ENCODE measurements at regions not wholly inside any gene's neighbourhood (a gene's known extent, or its start where the extent isn't known, plus 50 kb on each side); places are given as distances from the start of the nearest gene placed in this dataset.
"Not testable (repeated sequence)": the region's sequence is repeated elsewhere in the genome, so short reads cannot be mapped to it uniquely, and the experiment has no call there.

DNA sequence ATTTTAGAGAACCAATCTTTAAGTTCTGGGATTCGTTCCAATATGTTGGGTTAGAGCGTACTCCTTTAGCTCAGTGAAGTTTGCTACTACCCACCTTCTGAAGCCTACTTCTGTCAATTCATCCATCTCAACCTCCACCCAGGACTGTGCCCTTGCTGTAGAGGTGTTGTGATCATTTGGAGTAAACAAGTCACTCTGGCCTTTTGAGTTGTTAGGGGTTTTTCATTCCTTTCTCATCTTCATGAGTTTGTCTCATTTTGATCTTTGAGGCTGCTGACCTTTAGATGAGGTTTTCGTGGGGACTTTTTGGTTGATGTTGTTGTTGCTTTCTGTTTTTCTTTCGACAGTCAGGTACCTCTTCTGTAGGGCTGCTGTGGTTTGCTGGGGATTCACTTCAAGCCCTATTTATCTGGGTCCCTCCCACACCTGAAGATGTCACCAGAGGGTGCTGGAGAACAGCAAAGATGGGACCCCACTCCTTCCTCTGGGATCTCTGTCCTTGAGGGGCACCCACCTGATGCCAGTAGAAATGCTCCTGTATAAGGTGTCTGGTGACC is 158.4 kb downstream of the ANKRD36B start:
- DNase-seq (ENCODE audit: low read depth, low spot score); H3K27ac Mint-ChIP-seq (ENCODE audit: unreplicated experiment); H3K36me3 Mint-ChIP-seq (ENCODE audit: low read depth); H3K27me3 Mint-ChIP-seq (ENCODE audit: low read depth); H3K9me3 Mint-ChIP-seq; H3K4me1 Mint-ChIP-seq; H3K4me3 Mint-ChIP-seq: not testable (repeated sequence)

DNA sequence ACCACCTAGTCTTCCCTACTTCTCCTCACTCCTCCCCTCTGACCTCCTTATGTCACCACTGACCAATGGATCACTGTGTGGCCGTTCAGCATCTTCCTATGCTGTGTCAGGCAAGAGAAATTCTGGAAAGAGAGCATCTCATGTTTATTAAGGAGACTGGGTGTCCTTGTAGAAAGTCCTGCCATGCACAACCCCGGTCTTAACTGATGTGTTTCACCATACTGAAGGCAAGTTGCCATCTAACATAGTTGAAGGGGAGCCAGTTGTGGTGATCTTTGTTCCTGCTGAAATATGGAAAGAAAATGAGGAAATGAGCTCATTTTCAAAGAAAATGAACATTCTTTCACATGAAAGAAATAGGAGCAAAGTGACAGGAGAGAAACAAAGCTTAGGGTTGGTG is 167.3 kb downstream of the ANKRD36B start:
- not testable (repeated sequence) for H3K4me1 Mint-ChIP-seq; H3K9me3 Mint-ChIP-seq; H3K36me3 Mint-ChIP-seq (ENCODE audit: low read depth); H3K4me3 Mint-ChIP-seq; H3K27ac Mint-ChIP-seq (ENCODE audit: unreplicated experiment); H3K27me3 Mint-ChIP-seq (ENCODE audit: low read depth); DNase-seq (ENCODE audit: low read depth, low spot score)

DNA sequence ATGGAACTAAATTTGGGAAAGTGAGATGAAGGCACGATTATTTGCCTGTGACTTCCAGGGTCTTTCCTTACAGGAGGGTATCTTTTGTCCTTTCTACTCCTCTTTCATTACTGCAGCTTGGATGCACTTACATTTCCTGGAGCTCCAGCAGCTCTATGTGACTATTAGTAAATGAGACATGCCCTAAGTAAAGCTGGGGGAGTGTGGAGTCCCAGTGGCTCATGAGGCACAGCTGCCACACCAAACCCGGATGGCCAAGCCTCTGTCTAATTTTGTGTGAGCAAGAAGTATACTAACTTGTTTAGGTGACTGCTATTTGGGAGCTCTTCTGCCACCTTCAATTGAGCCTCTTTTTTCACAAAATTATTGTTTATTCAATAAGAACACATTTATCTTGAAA is 183.3 kb downstream of the ANKRD36B start:
- H3K27me3 Mint-ChIP-seq (ENCODE audit: low read depth); H3K4me3 Mint-ChIP-seq; DNase-seq (ENCODE audit: low read depth, low spot score); H3K36me3 Mint-ChIP-seq (ENCODE audit: low read depth); H3K9me3 Mint-ChIP-seq; H3K27ac Mint-ChIP-seq (ENCODE audit: unreplicated experiment); H3K4me1 Mint-ChIP-seq: not testable (repeated sequence)

DNA sequence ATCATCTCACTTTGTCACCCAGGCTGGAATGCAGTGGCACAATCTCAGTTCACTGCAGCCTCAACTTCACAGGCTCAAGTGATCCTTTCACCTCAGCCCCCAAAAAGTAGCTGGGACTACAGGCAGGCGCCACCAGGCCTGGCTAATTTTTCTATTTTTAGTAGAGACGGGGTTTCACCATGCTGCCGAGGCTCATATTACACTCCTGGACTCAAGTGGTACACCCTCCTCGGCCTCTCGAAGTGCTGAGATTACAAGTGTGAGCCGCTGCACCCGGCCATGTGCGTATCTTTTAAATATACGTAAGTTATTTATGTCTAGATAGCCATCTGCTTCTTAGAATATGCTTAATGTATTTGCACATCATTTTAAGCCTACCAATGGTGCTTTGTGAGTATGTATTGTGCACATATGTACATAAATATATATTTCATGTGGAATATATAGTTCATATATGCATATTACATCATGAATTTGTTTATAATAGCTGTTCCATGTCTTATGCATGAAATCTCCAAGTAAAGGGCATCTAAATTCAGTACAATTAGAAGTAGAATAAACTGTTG is 184.4 kb downstream of the ANKRD36B start:
- H3K9me3 Mint-ChIP-seq; DNase-seq (ENCODE audit: low read depth, low spot score); H3K4me1 Mint-ChIP-seq: not testable (repeated sequence)

DNA sequence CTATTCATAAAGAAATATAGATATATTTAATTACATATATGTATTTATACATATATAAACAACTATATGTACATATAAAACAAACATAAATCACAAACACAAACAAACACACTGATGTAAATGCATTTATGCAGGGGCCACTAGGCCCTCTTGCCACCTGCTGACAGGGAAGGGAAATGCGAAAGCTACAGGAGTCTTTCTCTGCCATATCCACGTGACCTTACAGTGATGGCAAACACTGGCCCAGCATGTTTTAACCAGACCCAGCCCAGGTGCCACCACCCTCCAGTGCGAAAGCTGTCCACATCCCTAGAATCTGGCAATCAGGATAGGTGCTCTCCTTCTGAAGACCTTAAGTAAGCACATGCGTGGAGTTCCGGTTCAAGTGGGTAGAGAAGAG is 187.0 kb downstream of the ANKRD36B start:
- not testable (repeated sequence) for H3K27me3 Mint-ChIP-seq (ENCODE audit: low read depth); H3K27ac Mint-ChIP-seq (ENCODE audit: unreplicated experiment); H3K36me3 Mint-ChIP-seq (ENCODE audit: low read depth); H3K4me1 Mint-ChIP-seq; H3K4me3 Mint-ChIP-seq; H3K9me3 Mint-ChIP-seq; DNase-seq (ENCODE audit: low read depth, low spot score)

More for the DNA sequence above, 184.4 kb downstream of the ANKRD36B start:
- H3K27me3 Mint-ChIP-seq (ENCODE audit: low read depth); H3K36me3 Mint-ChIP-seq (ENCODE audit: low read depth); H3K4me3 Mint-ChIP-seq; H3K27ac Mint-ChIP-seq (ENCODE audit: unreplicated experiment): not testable (repeated sequence)

DNA sequence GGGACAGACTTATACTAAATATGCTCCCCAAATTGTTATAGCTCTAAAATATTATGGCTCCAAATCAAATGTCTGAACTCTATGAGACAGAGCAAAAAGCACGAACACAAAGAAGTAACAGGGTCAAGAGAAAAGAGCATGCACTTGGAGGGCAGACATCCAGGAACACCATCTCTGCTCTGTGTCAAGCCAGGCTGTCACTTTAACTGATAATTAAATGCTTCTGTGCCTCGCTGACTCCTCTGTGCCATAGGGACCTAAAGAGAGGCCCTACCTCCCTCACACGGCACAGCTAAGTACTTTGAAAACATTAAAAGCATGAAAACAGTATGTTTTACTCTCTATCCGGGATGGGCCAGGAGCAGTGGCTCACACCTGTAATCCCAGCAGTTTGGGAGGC is 194.0 kb downstream of the ANKRD36B start:
- not testable (repeated sequence) for H3K4me3 Mint-ChIP-seq; H3K27me3 Mint-ChIP-seq (ENCODE audit: low read depth); H3K9me3 Mint-ChIP-seq; H3K27ac Mint-ChIP-seq (ENCODE audit: unreplicated experiment); H3K4me1 Mint-ChIP-seq; H3K36me3 Mint-ChIP-seq (ENCODE audit: low read depth); DNase-seq (ENCODE audit: low read depth, low spot score)

DNA sequence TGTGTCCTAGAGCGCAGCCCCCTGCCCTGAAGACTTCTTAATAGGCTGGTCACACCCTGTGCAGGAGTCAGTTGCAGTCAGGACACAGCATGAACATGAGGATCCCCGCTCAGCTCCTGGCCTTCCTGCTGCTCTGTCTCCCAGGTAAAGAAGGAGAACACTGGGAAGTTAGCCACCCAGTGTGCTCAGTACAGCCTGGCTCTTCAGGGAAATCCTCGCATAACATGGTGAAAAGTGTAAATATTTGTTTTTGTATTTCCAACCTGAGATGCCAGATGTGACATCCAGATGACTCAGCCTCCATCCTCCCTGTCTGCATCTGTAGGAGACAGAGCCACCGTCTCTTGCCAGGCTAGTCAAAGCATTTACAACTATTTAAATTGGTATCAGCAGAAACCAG is 203.9 kb downstream of the ANKRD36B start:
- H3K9me3 Mint-ChIP-seq; H3K4me1 Mint-ChIP-seq; DNase-seq (ENCODE audit: low read depth, low spot score); H3K36me3 Mint-ChIP-seq (ENCODE audit: low read depth); H3K4me3 Mint-ChIP-seq; H3K27ac Mint-ChIP-seq (ENCODE audit: unreplicated experiment); H3K27me3 Mint-ChIP-seq (ENCODE audit: low read depth): not testable (repeated sequence)

DNA sequence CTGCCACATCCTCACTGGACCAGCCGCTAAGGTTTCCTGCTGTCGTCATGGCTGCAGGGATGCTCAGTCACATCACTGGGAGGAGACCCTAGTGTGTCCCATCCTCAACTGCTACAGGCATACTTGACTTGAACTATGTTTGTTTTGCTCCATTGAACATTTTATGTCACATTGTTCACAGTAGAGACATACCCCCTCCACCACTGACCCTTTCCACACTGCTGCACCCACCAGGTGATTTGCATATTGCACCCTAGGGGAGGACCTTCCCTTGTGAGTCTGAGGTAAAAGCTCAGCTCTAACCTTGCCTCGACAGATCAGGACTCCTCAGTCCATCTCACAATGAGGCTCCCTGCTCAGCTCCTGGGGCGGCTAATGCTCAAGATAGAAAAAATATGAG is 213.8 kb downstream of the ANKRD36B start:
- H3K4me1 Mint-ChIP-seq; H3K4me3 Mint-ChIP-seq; H3K9me3 Mint-ChIP-seq; H3K36me3 Mint-ChIP-seq (ENCODE audit: low read depth); H3K27ac Mint-ChIP-seq (ENCODE audit: unreplicated experiment); DNase-seq (ENCODE audit: low read depth, low spot score); H3K27me3 Mint-ChIP-seq (ENCODE audit: low read depth): not testable (repeated sequence)

DNA sequence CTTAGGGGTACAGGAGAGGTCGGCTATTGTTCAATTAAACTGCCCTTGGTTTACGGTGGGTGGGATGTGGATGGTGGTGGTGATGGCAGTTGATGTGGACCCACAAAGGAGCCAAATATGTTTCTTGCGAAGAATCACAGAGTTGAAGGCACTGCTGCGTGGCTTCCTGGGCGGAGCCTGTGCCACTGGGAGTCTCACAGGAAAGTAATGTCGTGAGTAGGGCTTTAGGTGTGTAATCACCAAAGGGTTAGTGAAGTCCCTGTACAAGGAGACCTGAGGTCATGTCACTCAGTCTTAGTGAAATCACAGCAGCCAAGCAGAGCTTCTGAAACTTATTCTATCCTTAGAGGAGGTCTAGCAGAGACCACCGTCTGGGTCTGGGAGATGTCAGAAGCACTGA is 215.3 kb downstream of the ANKRD36B start:
- not testable (repeated sequence) for DNase-seq (ENCODE audit: low read depth, low spot score); H3K27ac Mint-ChIP-seq (ENCODE audit: unreplicated experiment); H3K36me3 Mint-ChIP-seq (ENCODE audit: low read depth); H3K27me3 Mint-ChIP-seq (ENCODE audit: low read depth); H3K4me3 Mint-ChIP-seq; H3K9me3 Mint-ChIP-seq; H3K4me1 Mint-ChIP-seq

DNA sequence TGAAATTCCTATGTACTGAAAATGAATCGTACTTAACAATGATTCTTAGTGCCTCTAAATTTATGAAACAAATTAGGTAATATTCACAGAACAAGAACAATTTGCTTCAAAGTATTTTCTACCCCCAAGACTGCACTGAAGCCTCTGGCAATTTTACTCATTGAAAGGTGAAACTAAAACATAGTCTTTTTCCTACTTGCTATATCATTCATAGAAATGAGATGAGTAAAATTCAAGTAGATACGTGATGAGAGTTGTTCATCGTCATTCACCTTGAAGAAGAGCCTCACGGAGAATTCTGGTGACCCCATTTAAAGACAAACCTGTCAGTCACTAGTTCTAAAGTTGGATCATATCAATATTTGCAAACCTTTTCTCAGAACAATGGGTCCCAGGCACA is 226.5 kb downstream of the ANKRD36B start:
- H3K4me1 Mint-ChIP-seq; H3K9me3 Mint-ChIP-seq; H3K27ac Mint-ChIP-seq (ENCODE audit: unreplicated experiment); DNase-seq (ENCODE audit: low read depth, low spot score); H3K36me3 Mint-ChIP-seq (ENCODE audit: low read depth); H3K27me3 Mint-ChIP-seq (ENCODE audit: low read depth); H3K4me3 Mint-ChIP-seq: not testable (repeated sequence)

All from neural crest cell (in vitro differentiated cells).